HG02588 (cell line): ENCODE measurements at regions not wholly inside any gene's neighbourhood (a gene's known extent, or its start where the extent isn't known, plus 50 kb on each side); places are given as distances from the start of the nearest gene placed in this dataset.
"Not testable (repeated sequence)": the region's sequence is repeated elsewhere in the genome, so short reads cannot be mapped to it uniquely, and the experiment has no call there.

ENCODE experiments used
- ATAC-seq: cut with Tn5 transposase; IDR thresholded peaks from one replicate; pipeline ENCODE4 v1.9.1; 2021; ENCODE audit warnings: mild to moderate bottlenecking, moderate library complexity; ENCODE audit not compliant: unreplicated experiment

- ATAC-seq: no peak
Observed at GRCh38 chr9:30519166-30519565, 1865.3 kb upstream of the ACO1 start.

- ATAC-seq: no peak
Observed at GRCh38 chr9:30519756-30520155, 1864.7 kb upstream of the ACO1 start.

- no peak for ATAC-seq
Observed at GRCh38 chr9:30522061-30522460, 1862.4 kb upstream of the ACO1 start.

- ATAC-seq: no peak
Observed at GRCh38 chr9:30522486-30522885, 1862.0 kb upstream of the ACO1 start.

- no peak for ATAC-seq
Observed at GRCh38 chr9:30524311-30524710, 1860.1 kb upstream of the ACO1 start.

- no peak for ATAC-seq
Observed at GRCh38 chr9:30534455-30534854, 1850.0 kb upstream of the ACO1 start.

GRCh38 chr9:30534896-30535295 is 1849.5 kb upstream of the ACO1 start:
- ATAC-seq: no peak

GRCh38 chr9:30536494-30536893 is 1847.9 kb upstream of the ACO1 start:
- ATAC-seq: no peak

GRCh38 chr9:30539696-30540095 is 1844.7 kb upstream of the ACO1 start:
- not testable (repeated sequence) for ATAC-seq

GRCh38 chr9:30574355-30575151 is 1809.9 kb upstream of the ACO1 start:
- no peak for ATAC-seq

- ATAC-seq: no peak
Observed at GRCh38 chr9:30575218-30575617, 1809.2 kb upstream of the ACO1 start.

GRCh38 chr9:30575691-30576090 is 1808.8 kb upstream of the ACO1 start:
- ATAC-seq: no peak

- no peak for ATAC-seq
Observed at GRCh38 chr9:30579810-30580209, 1804.6 kb upstream of the ACO1 start.

- no peak for ATAC-seq
Observed at GRCh38 chr9:30582240-30582639, 1802.2 kb upstream of the ACO1 start.

- ATAC-seq: no peak
Observed at GRCh38 chr9:30584559-30584958, 1799.9 kb upstream of the ACO1 start.

- ATAC-seq: no peak
Observed at GRCh38 chr9:30591461-30591860, 1793.0 kb upstream of the ACO1 start.

GRCh38 chr9:30597608-30598007 is 1786.8 kb upstream of the ACO1 start:
- no peak for ATAC-seq

- no peak for ATAC-seq
Observed at GRCh38 chr9:30605936-30606335, 1778.5 kb upstream of the ACO1 start.

- no peak for ATAC-seq
Observed at GRCh38 chr9:30609713-30610112, 1774.7 kb upstream of the ACO1 start.

- ATAC-seq: not testable (repeated sequence)
Observed at GRCh38 chr9:30616782-30617181, 1767.7 kb upstream of the ACO1 start.

- ATAC-seq: no peak
Observed at GRCh38 chr9:30622561-30622960, 1761.9 kb upstream of the ACO1 start.

- ATAC-seq: peak; percentile 58
Observed at GRCh38 chr9:30628915-30629567, 1755.4 kb upstream of the ACO1 start.
